HUDEP-2 (cell line): ENCODE measurements at regions not wholly inside any gene's neighbourhood (a gene's known extent, or its start where the extent isn't known, plus 50 kb on each side); places are given as distances from the start of the nearest gene placed in this dataset.

ENCODE experiments used
- DNase-seq, 76 experiments: peaks; one replicate each; lab custom pipeline; 2025; ENCODE audit not compliant: unreplicated experiment in 76 of 76; lab: John Stamatoyannopoulos, UW

DNA sequence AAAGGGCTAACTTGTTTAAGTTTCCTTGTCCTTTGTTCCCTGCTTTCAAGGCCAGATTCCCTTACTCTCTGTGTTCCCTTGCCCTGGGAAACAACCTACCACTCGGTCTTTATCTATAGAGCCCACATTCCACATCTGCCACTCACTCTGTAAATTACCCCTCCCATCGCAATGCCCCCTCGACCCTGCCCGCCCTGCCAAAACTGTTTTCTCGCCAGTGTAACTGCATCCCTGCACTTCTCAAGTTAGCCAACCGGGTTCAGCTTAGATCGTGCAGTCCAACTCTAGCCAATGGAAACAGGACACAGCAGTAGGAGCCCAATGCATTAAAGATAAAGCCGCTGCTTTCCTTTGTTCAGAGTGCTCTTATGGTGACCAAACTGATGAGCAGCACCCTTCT, 263.6 kb downstream of the TBL1XR1 start:
- DNase-seq, result no peak

GRCh38 chr3:176932433-176932832, 264.8 kb downstream of the TBL1XR1 start:
- DNase-seq, result no peak

DNA sequence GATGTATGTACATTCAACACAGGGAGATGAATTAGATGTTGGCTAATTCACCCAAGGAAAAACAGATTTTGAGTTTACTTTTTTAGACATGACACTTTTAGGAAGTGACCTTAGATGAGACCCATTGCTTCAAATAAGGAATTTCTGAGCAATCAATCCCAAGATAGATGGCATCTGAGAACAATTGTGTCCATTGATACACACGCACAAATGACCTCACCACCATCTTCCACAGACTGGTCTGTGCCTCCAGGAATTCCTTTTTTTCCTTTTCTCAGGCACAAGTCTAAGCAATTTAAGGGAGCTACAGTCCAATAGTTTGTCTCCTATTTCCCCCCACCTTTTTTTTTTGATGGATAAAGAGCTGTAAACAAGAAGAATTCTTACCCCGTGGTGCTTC, 265.3 kb downstream of the TBL1XR1 start:
- DNase-seq, result no peak

GRCh38 chr3:176930942-176931341, 266.3 kb downstream of the TBL1XR1 start:
- DNase-seq, result no peak

DNA sequence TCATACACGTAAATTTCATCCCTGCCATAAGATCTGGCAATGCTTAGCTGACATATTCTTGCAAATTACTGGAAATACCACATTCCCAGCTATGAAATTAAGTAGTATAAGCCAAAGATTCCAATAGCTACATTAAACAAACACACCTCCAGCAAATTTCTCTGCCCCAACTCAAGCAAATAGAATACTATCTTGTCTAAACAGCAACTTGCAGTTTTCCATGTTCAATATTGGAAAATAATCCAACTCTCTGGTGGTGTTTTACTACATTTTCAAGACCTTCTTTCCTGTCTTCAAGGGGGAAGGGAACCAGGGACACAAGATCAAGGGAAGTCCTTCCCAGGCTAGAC, 268.7 kb downstream of the TBL1XR1 start:
- no peak for DNase-seq

DNA sequence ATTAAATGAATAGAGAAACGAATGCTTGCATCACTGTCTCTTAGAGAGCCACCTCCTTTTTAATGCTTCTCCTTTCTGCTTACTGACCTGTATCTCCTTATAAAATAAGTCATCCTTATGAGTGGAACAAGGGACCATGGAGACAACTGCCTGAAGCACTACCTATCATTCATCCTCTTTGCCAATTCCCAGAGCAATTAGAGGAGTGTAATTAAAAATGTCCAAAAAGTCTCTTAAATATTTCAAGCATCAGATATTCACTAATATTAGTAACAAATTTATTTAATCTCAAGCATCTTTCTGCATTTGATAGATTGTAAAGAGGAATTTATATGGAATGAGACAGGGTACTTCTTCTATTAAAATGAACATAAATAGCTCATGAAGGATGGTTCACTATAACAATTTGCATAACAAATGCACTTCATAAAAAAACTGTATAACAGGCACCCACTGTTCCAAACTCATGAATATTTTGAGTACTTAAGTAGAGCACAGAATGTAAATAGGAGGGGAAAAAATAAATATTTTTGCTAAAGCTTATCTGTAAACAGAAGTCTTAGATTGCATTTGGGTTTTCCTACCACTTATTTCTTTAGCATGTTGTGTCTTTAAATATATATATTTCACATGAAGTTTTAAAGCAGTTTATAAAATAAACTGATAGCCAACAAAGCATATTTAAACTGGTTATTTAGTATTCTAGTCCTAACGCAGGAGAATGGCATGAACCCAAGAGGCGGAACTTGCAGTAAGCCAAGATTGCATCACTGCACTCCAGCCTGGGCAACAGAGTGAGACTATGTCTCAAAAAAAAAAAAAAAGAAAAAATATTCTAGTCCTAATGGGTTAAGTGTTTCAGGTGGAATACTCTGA, 269.3 kb downstream of the TBL1XR1 start:
- DNase-seq, result no peak

GRCh38 chr3:176927280-176927679, 270.0 kb downstream of the TBL1XR1 start:
- no peak for DNase-seq

DNA sequence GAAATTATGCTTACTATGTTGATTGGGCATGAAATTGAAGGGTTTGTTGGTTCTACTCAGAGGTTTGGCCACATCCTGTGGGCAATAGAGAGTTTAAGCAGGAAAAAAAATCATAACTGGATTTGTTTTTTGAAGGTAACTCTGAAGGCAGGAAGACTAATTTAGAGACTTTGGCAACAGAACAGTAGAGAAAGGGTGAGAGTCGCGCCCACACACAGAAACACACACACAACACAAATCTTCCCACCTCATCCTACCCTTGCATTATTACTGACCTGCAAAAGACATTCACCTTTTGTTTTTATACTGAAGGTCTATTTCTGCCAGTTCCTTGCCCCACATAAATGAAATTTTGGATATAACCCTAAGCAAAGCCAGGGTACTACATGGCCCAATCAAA, 270.6 kb downstream of the TBL1XR1 start:
- DNase-seq, result no peak

DNA sequence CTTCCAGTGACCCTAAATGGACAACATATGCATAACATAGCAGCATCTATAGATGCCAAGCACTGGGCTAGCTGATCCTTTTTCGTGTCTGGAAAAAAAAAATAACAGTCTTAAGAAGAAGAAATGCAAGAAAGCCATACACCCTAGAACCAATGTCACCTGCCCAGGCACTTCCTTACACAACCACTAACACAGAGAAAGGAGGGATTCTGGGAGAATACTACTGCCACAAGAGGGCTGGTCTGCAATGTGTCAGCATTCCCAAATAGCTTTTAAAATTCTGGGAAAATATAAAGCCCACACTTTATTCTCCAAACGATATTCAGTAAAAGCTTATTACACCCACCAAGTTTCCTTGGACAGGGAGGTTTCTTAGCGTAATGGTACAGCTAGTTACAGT, 271.2 kb downstream of the TBL1XR1 start:
- DNase-seq, result no peak

DNA sequence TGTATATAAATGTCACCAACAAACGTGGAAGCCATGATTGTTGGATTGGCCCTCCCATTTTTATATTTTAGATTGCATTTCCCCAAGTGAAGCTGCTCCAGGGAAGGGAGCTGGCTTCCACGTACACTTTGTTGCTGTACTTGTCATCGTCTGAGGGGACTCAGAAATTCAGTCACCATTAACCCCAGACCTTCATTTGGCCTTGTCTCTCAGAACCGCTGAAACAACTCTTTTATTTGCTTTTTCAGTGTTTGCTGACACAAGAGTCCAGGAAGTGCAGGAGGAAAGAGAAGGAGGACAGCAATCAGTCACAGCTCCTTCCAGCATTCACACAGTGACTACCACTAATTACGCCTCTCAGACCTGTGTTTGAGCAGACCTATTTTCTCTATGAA, 276.5 kb downstream of the TBL1XR1 start:
- no peak for DNase-seq

DNA sequence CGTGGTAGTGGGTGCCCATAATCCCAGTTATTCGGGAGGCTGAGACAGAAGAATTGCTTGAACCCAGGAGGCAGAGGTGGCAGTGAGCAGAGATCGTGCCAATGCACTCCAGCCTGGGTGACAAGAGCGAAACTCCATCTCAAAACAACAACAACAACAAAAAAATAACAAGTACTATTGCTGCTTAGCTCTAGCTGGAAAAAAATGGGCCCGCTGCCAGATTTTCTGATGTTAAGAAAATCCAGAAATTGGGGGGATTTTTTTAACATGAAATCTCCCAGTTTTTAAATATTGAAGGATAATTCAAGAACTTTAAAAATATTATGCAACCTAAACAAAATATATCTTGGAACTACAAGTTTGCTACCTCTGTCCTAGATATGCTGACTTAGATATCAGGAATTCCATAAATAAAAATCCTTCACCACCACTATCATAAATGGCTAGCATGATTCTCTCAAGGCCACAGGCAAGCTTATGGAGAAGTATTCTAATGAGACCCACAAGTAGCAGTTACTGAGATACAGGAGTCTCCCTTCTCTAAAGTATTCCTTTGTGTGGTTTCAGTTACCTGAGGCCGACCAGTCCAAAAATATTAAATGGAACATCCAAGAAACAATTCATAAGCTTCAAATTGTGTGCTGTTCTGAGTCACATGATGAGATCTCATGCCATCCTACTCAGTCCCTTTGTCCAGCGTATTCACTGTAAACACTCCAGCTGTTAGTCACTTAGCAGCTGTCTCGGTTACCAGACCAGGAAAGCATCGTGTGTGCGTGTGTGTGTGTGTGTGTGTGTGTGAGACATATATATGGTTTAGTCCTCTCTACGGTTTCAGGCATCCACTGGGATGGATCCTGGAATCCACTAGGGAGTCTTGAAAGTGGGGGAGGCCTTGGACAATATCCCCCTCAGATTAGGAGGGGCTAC, 277.2 kb downstream of the TBL1XR1 start:
- no peak for DNase-seq

DNA sequence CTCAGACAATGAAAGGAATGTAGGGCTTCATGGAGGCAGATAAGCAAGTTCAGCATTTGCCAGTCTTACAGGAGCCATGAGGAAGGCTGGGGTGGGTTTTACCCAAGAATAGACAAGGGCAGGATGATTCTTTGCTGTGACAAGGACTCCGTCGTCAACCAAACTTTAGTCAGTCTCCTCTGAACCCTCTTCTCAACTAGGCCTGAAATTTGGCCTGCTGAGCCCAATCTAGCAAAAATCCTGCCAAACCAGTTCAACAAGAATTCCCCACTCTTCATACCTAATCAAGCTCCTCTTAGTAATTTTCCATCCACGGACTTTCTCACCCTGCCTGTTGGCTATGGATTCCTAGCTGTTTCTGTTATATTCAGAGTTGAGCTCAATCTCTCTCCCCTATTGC, 280.5 kb downstream of the TBL1XR1 start:
- no peak for DNase-seq

DNA sequence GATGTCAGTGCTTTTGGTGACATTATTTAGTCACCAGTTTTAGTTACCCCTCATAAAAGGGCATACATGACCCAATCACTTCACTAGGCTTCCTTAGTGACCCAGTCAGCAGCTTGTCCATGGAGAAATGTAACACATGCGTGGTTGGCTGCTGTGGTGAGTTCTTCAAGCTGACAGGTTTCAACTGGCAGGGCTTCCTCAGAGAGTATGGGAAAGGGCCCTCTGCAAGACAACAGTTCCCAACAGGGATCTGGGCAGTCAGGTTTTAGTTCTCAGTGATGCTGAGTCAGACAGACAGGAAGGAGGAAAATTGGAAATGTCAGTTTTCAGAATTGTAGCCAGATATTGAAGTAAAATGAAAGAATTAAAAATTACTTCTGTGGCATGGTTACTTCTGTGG, 282.5 kb downstream of the TBL1XR1 start:
- DNase-seq, result no peak

DNA sequence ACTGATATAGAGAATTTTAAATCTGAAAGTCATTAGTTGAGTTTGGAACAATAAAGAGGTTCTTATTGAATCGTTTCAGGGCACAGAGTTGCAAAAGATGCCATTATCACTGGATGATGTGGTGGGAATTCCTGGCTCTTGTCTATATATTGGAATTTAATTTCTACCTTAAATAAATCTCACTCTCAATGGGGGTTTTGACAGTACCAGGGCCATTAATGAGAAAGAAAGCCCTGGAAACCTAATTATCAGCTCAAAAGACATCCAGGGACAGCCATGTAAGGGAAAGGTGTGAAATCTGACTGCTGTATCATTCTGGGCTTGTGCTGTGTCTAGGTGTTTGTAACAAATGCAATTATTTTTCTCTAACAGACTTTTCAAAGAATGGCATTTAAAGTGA, 285.7 kb downstream of the TBL1XR1 start:
- no peak for DNase-seq

- no peak for DNase-seq
These were observed 288.2 kb downstream of the TBL1XR1 start for GRCh38 chr3:176909044-176909443.

- no peak for DNase-seq
These were observed 291.0 kb downstream of the TBL1XR1 start for GRCh38 chr3:176906046-176906905.

- DNase-seq, result no peak
These were observed 292.0 kb downstream of the TBL1XR1 start for GRCh38 chr3:176905331-176905730.

GRCh38 chr3:176904506-176904905, 292.8 kb downstream of the TBL1XR1 start:
- DNase-seq, result no peak

DNA sequence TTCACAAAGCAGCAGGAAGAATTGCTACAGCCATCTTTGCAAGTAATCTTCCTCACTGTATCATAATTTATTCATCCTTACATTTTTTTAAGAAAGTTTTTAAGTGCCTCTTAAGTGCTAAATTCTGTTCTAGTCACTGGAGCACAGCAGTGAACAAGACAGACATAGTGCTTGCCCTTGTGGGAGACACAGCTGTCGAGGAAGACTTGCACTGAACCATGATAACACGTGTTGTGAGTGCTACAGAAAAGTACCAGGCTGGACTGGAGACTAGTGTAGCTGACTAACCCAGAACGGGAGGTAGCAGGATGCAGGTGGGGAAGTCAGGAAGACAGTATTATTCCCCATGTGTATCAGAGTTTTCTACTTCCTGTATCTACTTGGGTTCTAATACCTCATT, 300.6 kb downstream of the TBL1XR1 start:
- no peak for DNase-seq

DNA sequence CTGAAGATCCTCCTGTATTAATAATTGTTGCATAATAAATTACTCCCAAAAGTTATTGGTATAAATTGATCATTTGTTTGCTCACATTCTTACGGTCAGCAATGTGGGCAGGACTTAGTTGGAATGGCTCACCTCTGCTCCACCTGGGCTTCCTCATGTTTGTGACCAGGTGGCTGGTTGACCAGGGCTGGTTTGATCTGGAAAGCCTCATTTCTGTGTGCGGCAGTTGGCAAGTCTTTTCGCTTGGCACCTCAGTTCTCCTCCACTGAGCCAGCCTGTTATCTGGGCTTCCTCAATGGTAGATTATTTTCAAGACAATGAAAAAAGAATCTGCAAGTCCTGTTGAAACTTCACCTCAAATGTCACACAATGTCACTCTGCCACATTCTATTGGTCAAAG, 301.1 kb downstream of the TBL1XR1 start:
- DNase-seq, result no peak

GRCh38 chr3:176879710-176880109, 317.6 kb downstream of the TBL1XR1 start:
- DNase-seq, result no peak
